Neuronal stem cell (in vitro differentiated cells): ENCODE measurements at regions not wholly inside any gene's neighbourhood (a gene's known extent, or its start where the extent isn't known, plus 50 kb on each side); places are given as distances from the start of the nearest gene placed in this dataset.

ENCODE experiments used
- DNase-seq: peaks from one replicate; pipeline ENCODE4 v3.0.0-alpha.2; 2013; ENCODE audit warnings: low spot score
- H2AFZ ChIP-seq: one replicate; pipeline ENCODE4 v1.6.1; 2013; ENCODE audit warnings: mild to moderate bottlenecking, low read length, inconsistent platforms
- H2AK5ac ChIP-seq: 2 replicates; pipeline ENCODE4 v1.6.1; 2013; ENCODE audit warnings: low read depth, mild to moderate bottlenecking, inconsistent platforms, low read length, moderate library complexity, mixed read lengths
- H2BK120ac ChIP-seq: 2 replicates; pipeline ENCODE4 v1.6.1; 2013; ENCODE audit warnings: low read depth, mild to moderate bottlenecking, inconsistent platforms, low read length, moderate library complexity, mixed read lengths
- H2BK12ac ChIP-seq: one replicate; pipeline ENCODE4 v1.6.1; 2013; ENCODE audit warnings: low read length, inconsistent platforms
- H2BK15ac ChIP-seq: 2 replicates; pipeline ENCODE4 v1.6.1; 2013; ENCODE audit warnings: mild to moderate bottlenecking, low read length, inconsistent platforms, mixed read lengths
- H2BK5ac ChIP-seq: one replicate; pipeline ENCODE4 v1.6.1; 2013; ENCODE audit warnings: inconsistent platforms, mild to moderate bottlenecking, low read length, moderate library complexity
- H3K14ac ChIP-seq: one replicate; pipeline ENCODE4 v1.6.1; 2013; ENCODE audit warnings: low read length, inconsistent platforms
- H3K18ac ChIP-seq: 2 replicates; pipeline ENCODE4 v1.6.1; 2013; ENCODE audit warnings: low read length, inconsistent platforms
- H3K23ac ChIP-seq: 2 replicates; pipeline ENCODE4 v1.6.1; 2013; ENCODE audit warnings: low read depth, mild to moderate bottlenecking, mixed read lengths, low read length, inconsistent platforms; ENCODE audit not compliant: poor library complexity
- H3K27ac ChIP-seq: replicated peaks from 3 replicates; pipeline ENCODE4 v1.5.1; 2013; ENCODE audit warnings: low read length, inconsistent platforms
- H3K27me3 ChIP-seq, 3 experiments: 2 replicates each; pipeline ENCODE4 v1.6.1; 2013; ENCODE audit warnings: low read length in 3 of 3, mild to moderate bottlenecking in 2 of 3, inconsistent platforms in 1 of 3, low read depth in 1 of 3, mixed read lengths in 1 of 3, moderate library complexity in 1 of 3; ENCODE audit not compliant: control insufficient read depth in 3 of 3, insufficient read depth in 3 of 3
- H3K36me3 ChIP-seq, 2 donors: replicated peaks in 1 of 2; 2 replicates each; pipeline ENCODE4 v1.6.1; 2013; ENCODE audit warnings: low read length in 2 of 2; ENCODE audit not compliant: control insufficient read depth in 2 of 2, insufficient read depth in 2 of 2
- H3K4ac ChIP-seq: 2 replicates; pipeline ENCODE4 v1.6.1; 2013; ENCODE audit warnings: inconsistent platforms, mild to moderate bottlenecking, low read length, moderate library complexity
- H3K4me1 ChIP-seq, 2 donors: 1 replicate in 1 of 2; 2 replicates in 1 of 2; pipeline ENCODE4 v1.6.1; 2013; ENCODE audit warnings: low read length in 2 of 2, low read depth in 1 of 2; ENCODE audit not compliant: control insufficient read depth in 2 of 2, insufficient read depth in 1 of 2
- H3K4me2 ChIP-seq: one replicate; pipeline ENCODE4 v1.6.1; 2013; ENCODE audit warnings: mild to moderate bottlenecking, low read length, inconsistent platforms; ENCODE audit not compliant: insufficient read depth, poor library complexity, severe bottlenecking
- H3K4me3 ChIP-seq, 2 donors: 2 replicates each; pipeline ENCODE4 v1.5.1; 2013; ENCODE audit warnings: low read length in 2 of 2, mild to moderate bottlenecking in 2 of 2, inconsistent platforms in 1 of 2, moderate library complexity in 1 of 2
- H3K79me1 ChIP-seq: one replicate; pipeline ENCODE4 v1.6.1; 2013; ENCODE audit warnings: low read depth, mild to moderate bottlenecking, inconsistent platforms, low read length, moderate library complexity
- H3K9ac ChIP-seq: one replicate; pipeline ENCODE4 v1.6.1; 2013; ENCODE audit warnings: mild to moderate bottlenecking, low read depth, low read length, inconsistent platforms; ENCODE audit not compliant: poor library complexity
- H3K9me3 ChIP-seq, 2 donors: replicated peaks in 1 of 2; 2 replicates each; pipeline versions ENCODE3 to v1.6.1; 2013; ENCODE audit warnings: low read length in 2 of 2, mild to moderate bottlenecking in 2 of 2, inconsistent platforms in 1 of 2, low read depth in 1 of 2, mixed read lengths in 1 of 2, moderate library complexity in 1 of 2; ENCODE audit not compliant: control insufficient read depth in 2 of 2, insufficient read depth in 1 of 2
- H4K8ac ChIP-seq: one replicate; pipeline ENCODE4 v1.6.1; 2013; ENCODE audit warnings: low read depth, mild to moderate bottlenecking, inconsistent platforms, low read length, moderate library complexity
- H4K91ac ChIP-seq: one replicate; pipeline ENCODE4 v1.6.1; 2013; ENCODE audit warnings: low read length, low read depth, mild to moderate bottlenecking, inconsistent platforms; ENCODE audit not compliant: poor library complexity
- WGBS, 2 donors: extraction: QIAGEN DNeasy Blood & Tissue Kit; methylation state at CpG; one replicate each; pipeline ENCODE4 v1.1.7; 2013; ENCODE audit warnings: missing lambda C conversion rate in 2 of 2, mixed read lengths in 1 of 2; ENCODE audit not compliant: insufficient read length in 2 of 2, insufficient replicate concordance in 1 of 2; ENCODE audit errors: extremely low coverage in 2 of 2; 5-methylcytosine and 5-hydroxymethylcytosine counted together

DNA sequence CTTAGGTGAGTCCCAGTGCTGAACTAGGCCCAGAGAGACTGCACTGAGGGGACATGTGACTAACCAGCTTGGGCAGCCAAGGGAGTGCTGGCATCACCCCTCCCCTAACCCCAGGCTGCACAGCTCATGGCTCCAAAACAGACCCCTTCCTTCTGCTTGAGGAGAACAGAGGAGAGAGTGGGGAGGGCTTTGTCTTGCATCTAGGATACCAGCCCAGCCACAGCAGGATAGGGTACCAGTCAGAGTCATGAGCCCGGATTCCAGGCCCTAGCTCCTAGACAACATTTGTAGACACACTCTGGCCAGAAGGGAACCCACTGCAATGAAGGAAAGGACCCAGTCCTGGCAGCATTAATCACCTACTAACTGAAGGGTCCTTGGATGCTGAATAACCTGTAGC is 49.9 kb upstream of the PLSCR4 start:
- Histone ChIP-seq H4K91ac (no peak overlapping the region), H3K4ac (no peak overlapping the region), H4K8ac (no peak overlapping the region), H3K14ac (no peak overlapping the region), H3K27me3 (no peaks in the 10 kb centered on the region), H2AFZ (no peak overlapping the region), H3K9me3 (no peaks in the 10 kb centered on the region), H2BK5ac (no peak overlapping the region), H3K4me2 (no peak overlapping the region), H2BK15ac (no peak overlapping the region), H3K36me3 (no peaks in the 10 kb centered on the region), H2AK5ac (no peak overlapping the region), H2BK12ac (no peak overlapping the region), H3K23ac (no peak overlapping the region), H3K4me1 (no peaks in the 10 kb centered on the region), H3K27ac (no peak overlapping the region), H3K9ac (no peak overlapping the region), H3K79me1 (no peaks in the 10 kb centered on the region), H3K4me3 (no peak overlapping the region), H2BK120ac (no peak overlapping the region), H3K18ac (no peak overlapping the region)
- no CpG with 5 or more reads among the region's 1 CpG for WGBS, 2 donors
- DNase-seq: no peak
